Psoas muscle (tissue), 7 donors: ENCODE measurements at regions not wholly inside any gene's neighbourhood (a gene's known extent, or its start where the extent isn't known, plus 50 kb on each side); places are given as distances from the start of the nearest gene placed in this dataset.

Experiments used
- ATAC-seq, 4 donors: fragments of 200-7000 bp; cut with Tn5 transposase; one replicate each; pipeline ENCODE4 v1.9.1; 2020; ENCODE audit warnings: moderate library complexity in 3 of 4, mild to moderate bottlenecking in 2 of 4
- DNase-seq, 2 donors: peaks; one replicate each; pipeline ENCODE4 v3.0.0-alpha.2; 2020
- H3K27ac ChIP-seq: fragments of 200-600 bp; one replicate; pipeline ENCODE4 v1.8.0; 2022
- H3K27me3 ChIP-seq, 3 donors: fragments of 200-600 bp in 1 of 3; one replicate each; pipeline versions ENCODE4 v1.6.1 to v1.8.0; 2013 to 2022; ENCODE audit warnings: low read length in 2 of 3, mild to moderate bottlenecking in 2 of 3, moderate library complexity in 1 of 3; ENCODE audit not compliant: insufficient read depth in 3 of 3
- H3K36me3 ChIP-seq, 2 donors: fragments of 200-600 bp in 1 of 2; one replicate each; pipeline versions ENCODE4 v1.6.1 to v1.8.0; 2013 to 2022; ENCODE audit warnings: low read depth in 1 of 2, mild to moderate bottlenecking in 1 of 2, moderate library complexity in 1 of 2; ENCODE audit not compliant: insufficient read depth in 1 of 2
- H3K4me1 ChIP-seq: fragments of 200-600 bp; one replicate; pipeline ENCODE4 v1.8.0; 2022
- H3K4me3 ChIP-seq: fragments of 200-600 bp; one replicate; pipeline ENCODE4 v1.8.0; 2022; ENCODE audit warnings: mild to moderate bottlenecking
- H3K9me3 ChIP-seq: fragments of 200-600 bp; one replicate; pipeline ENCODE4 v1.8.0; 2022
- CTCF ChIP-seq: fragments of 200-600 bp; IDR thresholded peaks from one replicate; pipeline ENCODE4 v1.8.0; 2022; ENCODE audit warnings: antibody characterized with exemption
- WGBS, 3 donors: extraction: QIAGEN DNeasy Blood & Tissue Kit; methylation state at CpG; one replicate each; pipeline versions ENCODE4 v1.1.6 to v1.1.7; 2013; 5-methylcytosine and 5-hydroxymethylcytosine counted together
- intact Hi-C, 2 donors: fragments of 100-400 bp; cut with DNase I; formaldehyde crosslinking; loops; one replicate each; pipeline versions ENCODE4 v1.11.0 to v1.14.2; 2022
- donor health status: healthy with polysubstance abuse.
- donor health status: DM: no; HTN: no; CAD: no; lungs with moderate emphysema.
- donor health status: Bipolar disorder and iron deficiency.
- donor health status: healthy.
- donor health status: DM: yes; HTN: yes; CAD: no.
- donor health status: DM: no; HTN: no; CAD: no.
- donor health status: DM: yes; HTN: yes; CAD: no.

DNA sequence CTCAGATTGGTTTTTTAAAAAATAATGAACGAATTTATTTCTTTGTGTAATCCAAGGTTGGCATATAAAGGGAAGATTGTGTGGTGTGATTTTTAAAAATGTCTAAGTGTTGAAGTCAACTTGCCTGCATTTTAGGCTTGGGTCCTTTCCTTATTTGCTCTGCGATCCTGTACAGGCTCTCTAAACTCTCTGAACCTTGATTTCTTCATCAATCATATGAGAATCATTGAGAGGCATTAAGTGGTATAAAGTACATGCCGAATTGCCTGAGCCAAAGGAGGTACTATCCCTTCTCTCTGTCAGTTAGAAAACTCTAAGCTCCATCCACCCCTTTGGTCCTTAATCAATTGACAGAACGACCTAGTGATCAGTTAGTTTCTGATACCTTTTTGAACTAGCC lies 440.4 kb upstream of the MEX3C start:
- TF ChIP-seq CTCF, result no peak
- intact Hi-C loops, result no loop called here
- no peak for DNase-seq
- Histone ChIP-seq H3K36me3 (no peaks in the 10 kb centered on the region), H3K4me3 (no peak overlapping the region), H3K27me3 (no peaks in the 10 kb centered on the region), H3K27ac (no peak overlapping the region), H3K4me1 (no peaks in the 10 kb centered on the region), H3K9me3 (peaks cover 4% of the 10 kb centered on the region)
- ATAC-seq, result no peak
- WGBS, 3 donors, result 69 to 72% (median 71%) methylated on average over 4 of the region's 4 CpGs

- no peak for DNase-seq
- TF ChIP-seq CTCF, result no peak
- Histone ChIP-seq H3K27me3 (no peaks in the 10 kb centered on the region), H3K4me1 (no peaks in the 10 kb centered on the region), H3K36me3 (no peaks in the 10 kb centered on the region), H3K27ac (no peak overlapping the region), H3K4me3 (no peak overlapping the region), H3K9me3 (peaks cover 2% of the 10 kb centered on the region)
- no peak for ATAC-seq
- intact Hi-C loops, result no loop called here
These were observed 442.1 kb upstream of the MEX3C start for GRCh38 chr18:51639541-51639940.

GRCh38 chr18:51643483-51643882 lies 446.0 kb upstream of the MEX3C start:
- no peak for DNase-seq
- no peak for TF ChIP-seq CTCF
- 70 to 85% (median 79%) methylated on average over 2 of the region's 2 CpGs for WGBS, 3 donors
- H3K36me3 ChIP-seq, result no peaks in the 10 kb centered on the region
- H3K4me3 ChIP-seq, result no peak overlapping the region
- ATAC-seq, result no peak
- no peaks in the 10 kb centered on the region for H3K9me3 ChIP-seq
- H3K4me1 ChIP-seq, result no peaks in the 10 kb centered on the region
- H3K27me3 ChIP-seq, result no peaks in the 10 kb centered on the region
- intact Hi-C loops, result no loop called here
- no peak overlapping the region for H3K27ac ChIP-seq

GRCh38 chr18:51645607-51646006 lies 448.1 kb upstream of the MEX3C start:
- no peaks in the 10 kb centered on the region for H3K27me3 ChIP-seq
- ATAC-seq, result no peak
- intact Hi-C loops, result no loop called here

More at GRCh38 chr18:51645607-51646006, 448.1 kb upstream of the MEX3C start:
- no peak for TF ChIP-seq CTCF
- Histone ChIP-seq H3K9me3 (no peaks in the 10 kb centered on the region), H3K4me3 (no peak overlapping the region), H3K27ac (no peak overlapping the region), H3K36me3 (no peaks in the 10 kb centered on the region), H3K4me1 (no peaks in the 10 kb centered on the region)
- DNase-seq, result no peak
